Heart left ventricle (tissue), 13 donors: ENCODE measurements at regions not wholly inside any gene's neighbourhood (a gene's known extent, or its start where the extent isn't known, plus 50 kb on each side); places are given as distances from the start of the nearest gene placed in this dataset.

Experiments
- POLR2A ChIP-seq, 2 donors: fragments of 450-650 bp; IDR thresholded peaks; one replicate each; pipeline ENCODE4 v1.6.1; 2017; ENCODE audit warnings: antibody characterized with exemption in 2 of 2, mild to moderate bottlenecking in 2 of 2, moderate library complexity in 2 of 2
- TF ChIP-seq, protein P1 (sequence below), 12 donors: fragments of 200-600 bp; sonication (generic) in 4 of 12; IDR thresholded peaks; one replicate each; pipeline versions ENCODE4 v1.5.0 to v1.8.0; 2018 to 2022; ENCODE audit warnings: antibody characterized with exemption in 12 of 12, mild to moderate bottlenecking in 5 of 12
- donor health status: ischemic (EF 13 %, LVEDD 7.1; RV severe dilation, severe dysfunction).
- donor health status: DM: no; HTN: yes; CAD: no.
- donor health status: DM: no; HTN: no; CAD: no.
- donor health status: ischemic (EF 25% LVEDD 6.9; RV normal size, moderate dysfunction).
- donor health status: ischemic (EF 25% LVEDD 5.7; RV mildly dilated, moderate dysfunction).
- donor health status: ischemic (EF 35%, LVEDD 5.7; RV mildly dilated, moderate dysfunction).
- donor health status: nonischemic (EF 11% LVEDD 7.7; RV severe dilation, severe dysfunction).
- donor health status: DM: yes; HTN: yes; CAD: no.
- donor health status: PGD.
- donor health status: ischemic (EF 29% LVEDD 5.4; RV normal size, mild dysfunction).
- donor health status: nonischemic (EF 23%, LVEDD 6.1; RV moderate dilation, normal function).

- TF ChIP-seq, protein P1, sequence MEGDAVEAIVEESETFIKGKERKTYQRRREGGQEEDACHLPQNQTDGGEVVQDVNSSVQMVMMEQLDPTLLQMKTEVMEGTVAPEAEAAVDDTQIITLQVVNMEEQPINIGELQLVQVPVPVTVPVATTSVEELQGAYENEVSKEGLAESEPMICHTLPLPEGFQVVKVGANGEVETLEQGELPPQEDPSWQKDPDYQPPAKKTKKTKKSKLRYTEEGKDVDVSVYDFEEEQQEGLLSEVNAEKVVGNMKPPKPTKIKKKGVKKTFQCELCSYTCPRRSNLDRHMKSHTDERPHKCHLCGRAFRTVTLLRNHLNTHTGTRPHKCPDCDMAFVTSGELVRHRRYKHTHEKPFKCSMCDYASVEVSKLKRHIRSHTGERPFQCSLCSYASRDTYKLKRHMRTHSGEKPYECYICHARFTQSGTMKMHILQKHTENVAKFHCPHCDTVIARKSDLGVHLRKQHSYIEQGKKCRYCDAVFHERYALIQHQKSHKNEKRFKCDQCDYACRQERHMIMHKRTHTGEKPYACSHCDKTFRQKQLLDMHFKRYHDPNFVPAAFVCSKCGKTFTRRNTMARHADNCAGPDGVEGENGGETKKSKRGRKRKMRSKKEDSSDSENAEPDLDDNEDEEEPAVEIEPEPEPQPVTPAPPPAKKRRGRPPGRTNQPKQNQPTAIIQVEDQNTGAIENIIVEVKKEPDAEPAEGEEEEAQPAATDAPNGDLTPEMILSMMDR (IDR thresholded peaks at IDR 0.05), result no peak
- TF ChIP-seq POLR2A (IDR thresholded peaks at IDR 0.05), result no peak
Observed at GRCh38 chr2:76391678-76392077, 681.0 kb upstream of the GCFC2 start.
